ENCODE measurements at regions not wholly inside any gene's neighbourhood (a gene's known extent, or its start where the extent isn't known, plus 50 kb on each side); places are given as distances from the start of the nearest gene placed in this dataset.

GRCh38 chr21:22584308-22584707 is 1586.1 kb downstream of the NCAM2 start:
- TF ChIP-seq CTCF (IDR thresholded peaks at IDR 0.05; ENCODE audit: insufficient read depth, low read depth, low read length) (no peak), EZH2 (IDR thresholded peaks at IDR 0.05; ENCODE audit: insufficient read depth, low read length) (no peak)

Measured in astrocyte (in vitro differentiated cells and primary cell).